NCI-H82 treated with DMSO at 0.1 percent for 48 hours (cell line): ENCODE measurements at regions not wholly inside any gene's neighbourhood (a gene's known extent, or its start where the extent isn't known, plus 50 kb on each side); places are given as distances from the start of the nearest gene placed in this dataset.
"Not testable (repeated sequence)": the region's sequence is repeated elsewhere in the genome, so short reads cannot be mapped to it uniquely, and the experiment has no call there.

ENCODE experiments used
- DNase-seq: peaks from one replicate; lab custom pipeline; 2025; ENCODE audit not compliant: unreplicated experiment; lab: John Stamatoyannopoulos, UW

DNA sequence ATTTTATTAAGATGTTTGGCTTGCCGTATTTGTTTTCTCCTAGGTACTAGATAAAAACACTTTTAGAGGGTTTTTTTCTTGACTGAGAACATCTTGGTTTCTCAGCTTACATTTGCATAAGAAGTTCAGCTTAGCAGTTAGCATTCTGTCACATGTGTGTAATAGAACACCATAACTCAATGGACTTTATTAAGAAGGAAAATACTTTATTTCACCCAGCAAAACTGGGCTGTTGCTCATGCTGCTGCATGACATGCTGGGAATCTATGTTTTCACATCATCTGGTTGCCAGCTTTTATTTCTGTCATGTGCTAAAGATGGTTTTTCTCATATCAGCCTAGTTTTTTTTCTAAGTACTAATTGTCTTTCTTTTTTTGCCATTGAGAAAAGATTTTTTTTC, 144.6 kb downstream of the UTRN start:
- no peak for DNase-seq

- not testable (repeated sequence) for DNase-seq
Measured at GRCh38 chr6:144433446-144433845, 148.3 kb downstream of the UTRN start.

GRCh38 chr6:144434308-144434990, 149.3 kb downstream of the UTRN start:
- DNase-seq, result no peak

DNA sequence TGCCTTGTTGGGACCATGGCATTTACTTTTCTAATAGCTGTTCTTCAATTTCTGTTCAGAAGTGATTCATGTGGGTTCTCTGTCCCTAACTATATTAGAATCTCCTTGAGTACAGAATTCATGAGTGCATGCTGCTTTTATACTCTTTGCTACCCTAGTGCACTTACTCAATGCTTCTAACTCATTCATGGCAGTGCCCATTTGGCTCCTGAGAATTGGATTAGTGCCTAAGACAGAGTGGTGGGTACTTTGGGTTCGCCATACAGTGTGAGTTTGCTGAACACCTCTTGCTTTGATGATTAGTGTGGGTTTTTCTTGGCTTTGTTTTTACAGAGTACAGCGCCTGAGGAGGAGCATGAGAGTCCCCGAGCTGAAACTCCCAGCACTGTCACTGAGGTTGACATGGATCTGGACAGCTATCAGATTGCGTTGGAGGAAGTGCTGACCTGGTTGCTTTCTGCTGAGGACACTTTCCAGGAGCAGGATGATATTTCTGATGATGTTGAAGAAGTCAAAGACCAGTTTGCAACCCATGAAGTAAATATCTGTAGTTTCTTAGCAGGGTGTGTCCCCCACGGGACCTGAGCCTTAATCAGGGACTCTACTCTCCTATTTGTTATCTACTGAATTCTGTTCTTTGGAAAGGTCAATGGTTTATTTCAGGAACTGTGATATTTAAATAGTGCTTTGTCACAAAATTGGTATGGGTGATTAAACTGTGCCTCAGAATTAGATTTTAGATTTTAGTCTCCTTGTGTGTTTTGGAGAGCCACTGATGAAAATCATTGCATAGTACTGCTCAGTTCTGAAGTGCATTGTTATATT, 150.7 kb downstream of the UTRN start:
- no peak for DNase-seq

DNA sequence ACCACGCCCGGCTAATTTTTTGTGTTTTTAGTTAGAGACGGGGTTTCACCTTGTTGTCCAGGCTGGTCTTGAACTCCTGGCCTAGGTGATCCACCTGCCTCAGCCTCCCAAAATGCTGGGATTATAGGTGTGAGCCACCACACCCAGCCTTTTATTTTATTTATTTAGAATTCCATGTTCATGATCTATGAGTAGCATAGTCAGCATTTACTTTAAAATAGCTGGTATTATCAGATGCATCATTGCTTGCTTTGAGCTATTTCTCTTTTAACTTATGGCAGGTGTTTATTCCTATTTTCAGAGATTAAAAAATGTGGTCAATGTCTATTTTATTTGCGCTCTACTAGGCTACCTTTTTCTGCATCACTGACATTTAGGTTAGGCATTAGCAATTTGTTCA, 152.0 kb downstream of the UTRN start:
- DNase-seq, result no peak

GRCh38 chr6:144438103-144438502, 153.0 kb downstream of the UTRN start:
- no peak for DNase-seq

DNA sequence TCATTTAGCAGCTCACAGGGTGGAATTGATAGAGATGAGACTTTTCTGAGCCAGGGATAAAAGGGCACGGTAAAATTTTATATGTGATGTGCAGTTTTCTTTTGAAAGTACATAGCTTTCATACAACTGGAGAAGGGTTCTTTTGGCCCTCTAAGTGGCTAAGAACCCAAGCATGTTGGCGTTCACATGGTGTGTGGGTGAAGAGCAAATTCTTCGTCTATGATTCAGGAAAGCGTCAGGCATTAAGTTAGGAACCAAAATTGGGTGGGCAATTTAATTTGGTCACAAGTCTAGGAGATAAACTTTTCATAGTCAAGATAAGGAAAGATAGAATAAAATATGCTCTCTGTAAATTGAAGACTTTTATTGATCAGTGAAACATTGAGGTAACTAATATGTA, 153.9 kb downstream of the UTRN start:
- DNase-seq, result no peak

DNA sequence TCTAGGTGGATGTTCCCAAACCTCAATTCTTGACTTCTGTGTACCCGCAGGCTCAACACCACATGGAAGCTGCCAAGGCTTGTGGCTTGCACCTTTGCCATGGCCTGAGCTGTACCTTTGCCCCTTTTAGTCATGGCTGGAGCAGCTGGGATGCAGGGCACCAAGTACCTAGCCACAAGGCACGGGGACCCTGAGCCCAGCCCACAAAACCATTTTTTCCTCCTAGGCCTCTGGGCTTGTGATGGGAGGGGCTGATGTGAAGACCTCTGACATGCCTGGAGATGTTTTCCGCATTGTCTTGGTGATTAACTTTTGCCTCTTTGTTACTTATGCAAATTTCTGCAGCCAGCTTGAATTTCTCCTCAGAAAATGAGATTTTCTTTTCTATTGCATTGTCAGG, 156.7 kb downstream of the UTRN start:
- not testable (repeated sequence) for DNase-seq

DNA sequence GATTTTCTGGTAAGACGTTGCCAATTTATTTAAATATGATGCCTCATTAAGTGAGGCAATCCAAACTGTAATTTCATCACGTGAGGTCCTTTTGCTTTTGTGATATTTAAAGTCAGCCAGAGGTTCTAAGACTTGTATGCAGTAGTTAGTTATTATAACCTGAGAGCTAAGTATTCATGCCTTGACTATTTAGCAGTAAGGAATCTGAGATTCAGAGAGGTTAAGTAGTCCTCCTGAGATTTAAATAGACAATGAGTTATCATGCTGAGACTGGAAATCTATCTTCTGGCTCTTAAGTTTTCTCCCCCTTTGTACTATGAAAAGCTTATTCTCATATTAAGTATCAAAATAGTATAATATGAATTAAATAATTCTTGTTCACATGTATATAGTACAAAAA, 158.0 kb downstream of the UTRN start:
- no peak for DNase-seq

GRCh38 chr6:144447472-144447871, 162.3 kb downstream of the UTRN start:
- no peak for DNase-seq

GRCh38 chr6:144449218-144449617, 164.1 kb downstream of the UTRN start:
- DNase-seq, result no peak

DNA sequence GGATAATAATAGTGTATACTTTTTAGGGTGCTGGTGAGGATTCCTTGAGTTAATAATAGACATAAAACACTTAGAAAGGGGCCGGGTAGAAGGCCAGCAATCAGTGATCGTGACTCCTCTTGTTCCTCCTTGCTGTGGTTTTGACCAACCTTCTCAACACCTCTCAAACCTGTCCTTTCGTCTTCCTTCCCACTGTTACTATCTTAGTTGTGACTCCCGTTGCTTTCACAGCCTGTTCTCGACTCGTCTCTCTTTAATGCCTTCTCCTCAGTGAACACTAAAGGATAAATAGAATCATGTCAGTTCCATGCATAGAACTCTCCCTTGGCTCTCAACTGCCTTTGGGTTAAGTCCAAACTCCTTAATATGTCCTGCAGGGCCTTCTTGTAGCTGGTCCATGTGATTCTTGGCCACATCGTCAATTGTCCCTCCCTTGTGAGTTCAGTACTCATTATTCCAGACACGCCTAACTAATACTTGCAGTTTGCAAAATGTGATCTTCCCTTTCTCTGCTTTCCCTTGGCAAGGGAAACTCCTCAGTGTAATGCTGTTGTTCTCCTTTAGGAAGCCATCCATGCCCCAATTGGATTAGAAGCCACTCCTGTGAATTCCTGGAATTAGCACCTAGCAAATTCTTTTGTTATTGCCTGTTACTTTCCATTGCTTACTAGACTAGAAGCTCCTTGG, 164.9 kb downstream of the UTRN start:
- no peak for DNase-seq

- DNase-seq, result no peak
Measured at GRCh38 chr6:144460327-144461095, 175.4 kb downstream of the UTRN start.

GRCh38 chr6:144462058-144462457, 176.9 kb downstream of the UTRN start:
- DNase-seq, result no peak

GRCh38 chr6:144466716-144467115, 181.6 kb downstream of the UTRN start:
- DNase-seq, result no peak

GRCh38 chr6:144467172-144467762, 182.1 kb downstream of the UTRN start:
- no peak for DNase-seq

DNA sequence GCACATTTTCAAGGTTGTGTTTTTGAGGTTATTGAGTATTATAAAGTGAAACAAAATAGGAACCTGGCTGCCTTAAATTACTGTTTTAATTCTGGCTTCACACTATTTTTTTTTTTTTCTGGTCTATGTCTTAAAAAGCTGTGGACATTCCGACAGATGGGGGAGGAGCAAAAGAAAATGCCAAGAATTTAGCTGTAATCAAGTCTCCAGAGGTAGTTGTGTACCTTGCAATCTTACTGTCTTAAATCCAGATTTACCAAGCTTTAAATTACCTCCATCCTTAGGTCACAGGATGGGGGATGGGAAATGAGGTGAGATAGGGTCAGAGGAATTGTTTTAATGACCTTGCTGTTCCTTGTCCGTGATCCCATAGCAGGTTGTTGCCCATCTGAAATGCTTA, 182.8 kb downstream of the UTRN start:
- DNase-seq, result no peak

GRCh38 chr6:144468709-144469108, 183.6 kb downstream of the UTRN start:
- no peak for DNase-seq

GRCh38 chr6:144469144-144469575, 184.0 kb downstream of the UTRN start:
- DNase-seq, result no peak

DNA sequence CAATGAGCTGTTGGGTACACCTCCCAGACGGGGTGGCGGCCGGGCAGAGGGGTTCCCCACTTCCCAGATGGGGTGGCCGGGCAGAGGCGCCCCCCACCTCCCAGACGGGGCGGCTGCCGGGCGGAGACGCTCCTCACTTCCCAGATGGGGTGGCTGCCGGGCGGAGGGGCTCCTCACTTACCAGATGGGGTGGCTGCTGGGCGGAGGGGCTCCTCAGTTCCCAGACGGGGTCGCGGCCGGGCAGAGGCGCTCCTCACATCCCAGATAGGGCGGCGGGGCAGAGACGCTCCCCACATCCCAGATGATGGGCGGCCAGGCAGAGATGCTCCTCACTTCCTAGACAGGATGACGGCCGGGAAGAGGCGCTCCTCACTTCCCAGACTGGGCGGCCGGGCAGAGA, 185.1 kb downstream of the UTRN start:
- DNase-seq, result not testable (repeated sequence)

DNA sequence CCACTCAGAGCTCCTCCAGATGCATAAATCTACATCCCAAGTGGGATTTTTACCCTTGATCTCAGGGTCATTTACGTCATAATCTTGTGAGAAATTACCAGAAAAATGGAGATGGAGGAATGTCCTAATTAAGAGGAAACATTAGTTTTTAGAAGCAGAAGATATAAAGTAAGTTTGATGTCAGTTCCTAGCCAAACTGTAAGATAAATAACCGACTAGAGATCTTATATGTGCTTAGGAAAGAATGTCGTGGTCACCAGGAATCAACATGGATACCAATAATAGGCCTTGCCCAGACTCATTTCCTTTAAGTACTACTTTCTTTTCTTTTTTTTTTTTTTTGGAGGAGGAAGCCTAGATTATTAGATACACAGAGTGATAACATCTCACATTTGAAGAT, 186.9 kb downstream of the UTRN start:
- DNase-seq, result no peak
